ENCODE measurements at regions not wholly inside any gene's neighbourhood (a gene's known extent, or its start where the extent isn't known, plus 50 kb on each side); places are given as distances from the start of the nearest gene placed in this dataset.

DNA sequence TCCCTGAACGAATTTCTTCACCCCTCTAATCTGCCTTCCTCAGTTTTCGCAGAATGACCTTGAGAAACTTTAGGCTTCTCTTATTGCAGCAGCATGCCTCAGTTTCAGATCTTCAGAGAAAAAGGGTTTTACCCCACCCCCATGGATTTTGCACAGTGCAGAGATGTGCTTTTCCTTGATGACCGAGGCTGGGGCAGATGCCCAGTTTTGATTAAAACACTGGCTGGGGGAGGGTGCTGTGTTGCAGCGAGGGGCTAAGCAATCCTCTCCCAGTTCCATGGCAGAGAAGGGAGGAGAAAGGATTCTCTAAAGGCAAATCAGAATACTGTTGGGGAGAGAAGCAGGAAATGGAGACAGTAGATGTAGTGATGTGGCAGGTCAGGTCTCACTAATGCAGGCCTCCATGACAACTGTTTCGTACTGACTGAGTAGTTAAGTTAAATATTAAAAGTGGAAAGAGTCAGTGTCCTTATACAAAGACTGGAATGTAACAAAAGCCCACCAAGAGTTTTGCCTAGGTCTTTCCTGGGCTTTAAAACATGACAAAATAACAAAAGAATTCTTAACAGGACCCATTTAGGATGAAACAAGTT is 50.8 kb upstream of the PDZD8 start:
- no TSS peak for BruUV-seq (replicated peaks)
- Histone ChIP-seq H3K9me3 (replicated peaks; ENCODE audit: control insufficient read depth, insufficient read depth, low read depth, low read length) (no peaks in the 10 kb centered on the region), H3K4me3 (no peak overlapping the region), H3K9me1 (ENCODE audit: control insufficient read depth, insufficient read depth, low read length) (no peaks in the 10 kb centered on the region), H2AFZ (ENCODE audit: low read depth, low read length) (no peak overlapping the region), H3K4me1 (replicated peaks in 1 of 2; ENCODE audit: control insufficient read depth in 2 of 2, insufficient read depth in 2 of 2, low read length in 2 of 2) (peaks cover 4 to 6% of the 10 kb centered on the region in 2 experiments; a peak in 3 of 5 replicates), H3K36me3 (ENCODE audit: control insufficient read depth, insufficient read depth, low read length) (no peaks in the 10 kb centered on the region), H4K20me1 (replicated peaks; ENCODE audit: control insufficient read depth, insufficient read depth, low read length) (no peaks in the 10 kb centered on the region), H3K9ac (ENCODE audit: insufficient read depth in 1 of 2, low read depth in 2 of 2, low read length in 2 of 2) (no peak overlapping the region), H3K27me3 (ENCODE audit: control insufficient read depth in 2 of 2, insufficient read depth in 2 of 2, low read length in 2 of 2) (no peaks in the 10 kb centered on the region), H3K4me2 (ENCODE audit: insufficient read depth, low read length) (no peak overlapping the region), H3K27ac (ENCODE audit: extremely low read depth, low read depth, low read length) (no peak overlapping the region), H3K79me2 (ENCODE audit: control insufficient read depth, insufficient read depth, low read length) (no peaks in the 10 kb centered on the region)
- ATAC-seq: no peak
- 31% methylated on average over 5 of the region's 5 CpGs for WGBS (ENCODE audit: insufficient coverage, low coverage, missing lambda C conversion rate)
- CTCF ChIA-PET (ENCODE audit: low intra/inter-chr PET ratio): no interaction called here
- no peak for TF ChIP-seq PRPF4 (IDR thresholded peaks at IDR 0.05; ENCODE audit: insufficient read depth, low read depth, low read length, poor library complexity, severe bottlenecking)
- TF ChIP-seq ZNF75A (CRISPR knock-in tag; IDR thresholded peaks at IDR 0.05): no peak
- TF ChIP-seq, protein P1, sequence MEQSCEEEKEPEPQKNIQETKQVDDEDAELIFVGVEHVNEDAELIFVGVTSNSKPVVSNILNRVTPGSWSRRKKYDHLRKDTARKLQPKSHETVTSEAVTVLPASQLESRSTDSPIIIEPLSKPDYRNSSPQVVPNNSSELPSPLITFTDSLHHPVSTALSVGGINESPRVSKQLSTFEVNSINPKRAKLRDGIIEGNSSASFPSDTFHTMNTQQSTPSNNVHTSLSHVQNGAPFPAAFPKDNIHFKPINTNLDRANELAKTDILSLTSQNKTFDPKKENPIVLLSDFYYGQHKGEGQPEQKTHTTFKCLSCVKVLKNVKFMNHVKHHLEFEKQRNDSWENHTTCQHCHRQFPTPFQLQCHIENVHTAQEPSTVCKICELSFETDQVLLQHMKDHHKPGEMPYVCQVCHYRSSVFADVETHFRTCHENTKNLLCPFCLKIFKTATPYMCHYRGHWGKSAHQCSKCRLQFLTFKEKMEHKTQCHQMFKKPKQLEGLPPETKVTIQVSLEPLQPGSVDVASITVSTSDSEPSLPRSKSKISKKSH (CRISPR knock-in tag; IDR thresholded peaks at IDR 0.05): no peak
- no peak for TF ChIP-seq NR3C1 (CRISPR knock-in tag; IDR thresholded peaks at IDR 0.05)
- TF ChIP-seq ZNF41 (CRISPR knock-in tag; conservative IDR thresholded peaks at IDR 0.05): no peak
- TF ChIP-seq, protein P2, sequence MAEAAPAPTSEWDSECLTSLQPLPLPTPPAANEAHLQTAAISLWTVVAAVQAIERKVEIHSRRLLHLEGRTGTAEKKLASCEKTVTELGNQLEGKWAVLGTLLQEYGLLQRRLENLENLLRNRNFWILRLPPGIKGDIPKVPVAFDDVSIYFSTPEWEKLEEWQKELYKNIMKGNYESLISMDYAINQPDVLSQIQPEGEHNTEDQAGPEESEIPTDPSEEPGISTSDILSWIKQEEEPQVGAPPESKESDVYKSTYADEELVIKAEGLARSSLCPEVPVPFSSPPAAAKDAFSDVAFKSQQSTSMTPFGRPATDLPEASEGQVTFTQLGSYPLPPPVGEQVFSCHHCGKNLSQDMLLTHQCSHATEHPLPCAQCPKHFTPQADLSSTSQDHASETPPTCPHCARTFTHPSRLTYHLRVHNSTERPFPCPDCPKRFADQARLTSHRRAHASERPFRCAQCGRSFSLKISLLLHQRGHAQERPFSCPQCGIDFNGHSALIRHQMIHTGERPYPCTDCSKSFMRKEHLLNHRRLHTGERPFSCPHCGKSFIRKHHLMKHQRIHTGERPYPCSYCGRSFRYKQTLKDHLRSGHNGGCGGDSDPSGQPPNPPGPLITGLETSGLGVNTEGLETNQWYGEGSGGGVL (CRISPR knock-in tag; IDR thresholded peaks at IDR 0.05): no peak
- no peak for TF ChIP-seq LEF1 (IDR thresholded peaks at IDR 0.05)
- TF ChIP-seq ZNF143 (CRISPR knock-in tag; IDR thresholded peaks at IDR 0.05): no peak
- TF ChIP-seq GATAD2A (IDR thresholded peaks at IDR 0.05): no peak
- in situ Hi-C loops (cut with MboI): loop anchor here (25.0 kb wide), 1 partner anchor 189 kb away; the partner anchor contains the start of gene SLC18A2
- no peak for FAIRE-seq
- no peak for DNase-seq (ENCODE audit: extremely low read depth in 1 of 4, low spot score in 3 of 4)
- POLR2A ChIA-PET: interaction anchor here (1.5 kb wide), 1 partner anchor 8 kb away, joined by 4 read pairs; no protein-coding TSS in a partner anchor
- intact Hi-C loops (cut with micrococcal nuclease): loop anchor here (5.0 kb wide), 1 partner anchor 49 kb away; the partner anchor contains the start of gene PDZD8

All from K562 (cell line).